HG03064 (cell line): ENCODE measurements at regions not wholly inside any gene's neighbourhood (a gene's known extent, or its start where the extent isn't known, plus 50 kb on each side); places are given as distances from the start of the nearest gene placed in this dataset.
"Not testable (repeated sequence)": the region's sequence is repeated elsewhere in the genome, so short reads cannot be mapped to it uniquely, and the experiment has no call there.

Experiments used
- ATAC-seq: cut with Tn5 transposase; IDR thresholded peaks from one replicate; pipeline ENCODE4 v1.9.1; 2021; ENCODE audit warnings: low read depth; ENCODE audit not compliant: unreplicated experiment

- no peak for ATAC-seq
Measured at GRCh38 chr7:19964246-19964645, 190.8 kb upstream of the TMEM196 start.

- no peak for ATAC-seq
Measured at GRCh38 chr7:19963695-19964094, 190.3 kb upstream of the TMEM196 start.

- ATAC-seq: no peak
Measured at GRCh38 chr7:19958309-19958896, 185.0 kb upstream of the TMEM196 start.

GRCh38 chr7:19957664-19958063, 184.2 kb upstream of the TMEM196 start:
- no peak for ATAC-seq

- not testable (repeated sequence) for ATAC-seq
Measured at GRCh38 chr7:19954166-19954565, 180.7 kb upstream of the TMEM196 start.

GRCh38 chr7:19953411-19953810, 180.0 kb upstream of the TMEM196 start:
- not testable (repeated sequence) for ATAC-seq

- ATAC-seq: no peak
Measured at GRCh38 chr7:19948160-19948559, 174.7 kb upstream of the TMEM196 start.

- ATAC-seq: no peak
Measured at GRCh38 chr7:19944363-19945120, 171.1 kb upstream of the TMEM196 start.

GRCh38 chr7:19939746-19940145, 166.3 kb upstream of the TMEM196 start:
- ATAC-seq: no peak

- ATAC-seq: no peak
Measured at GRCh38 chr7:19932549-19933249, 159.3 kb upstream of the TMEM196 start.

- no peak for ATAC-seq
Measured at GRCh38 chr7:19930851-19931250, 157.4 kb upstream of the TMEM196 start.

GRCh38 chr7:19930051-19930450, 156.6 kb upstream of the TMEM196 start:
- no peak for ATAC-seq

GRCh38 chr7:19928247-19928646, 154.8 kb upstream of the TMEM196 start:
- ATAC-seq: peak; percentile 65

- ATAC-seq: no peak
Measured at GRCh38 chr7:19920705-19921104, 147.3 kb upstream of the TMEM196 start.

GRCh38 chr7:19920166-19920565, 146.7 kb upstream of the TMEM196 start:
- no peak for ATAC-seq

GRCh38 chr7:19919261-19920095, 146.1 kb upstream of the TMEM196 start:
- no peak for ATAC-seq

GRCh38 chr7:19916046-19916445, 142.6 kb upstream of the TMEM196 start:
- no peak for ATAC-seq

GRCh38 chr7:19915596-19915995, 142.2 kb upstream of the TMEM196 start:
- ATAC-seq: no peak

GRCh38 chr7:19914866-19915265, 141.4 kb upstream of the TMEM196 start:
- ATAC-seq: no peak

- ATAC-seq: no peak
Measured at GRCh38 chr7:19900118-19900517, 126.7 kb upstream of the TMEM196 start.

- ATAC-seq: no peak
Measured at GRCh38 chr7:19899529-19899928, 126.1 kb upstream of the TMEM196 start.
